ENCODE measurements at regions not wholly inside any gene's neighbourhood (a gene's known extent, or its start where the extent isn't known, plus 50 kb on each side); places are given as distances from the start of the nearest gene placed in this dataset.

- Histone ChIP-seq H3K23ac (ENCODE audit: low read depth, low read length) (no peak overlapping the region), H3K4me3 (ENCODE audit: insufficient read depth, low read depth, low read length) (no peak overlapping the region), H3K9ac (ENCODE audit: low read depth, low read length) (no peak overlapping the region), H3K4me2 (ENCODE audit: low read depth, low read length) (no peak overlapping the region), H3K4me1 (ENCODE audit: control insufficient read depth, insufficient read depth, low read length) (no peaks in the 10 kb centered on the region), H4K5ac (ENCODE audit: low read depth, low read length) (no peak overlapping the region), H3K36me3 (ENCODE audit: control insufficient read depth, insufficient read depth, low read length) (no peaks in the 10 kb centered on the region), H2AFZ (replicated peaks; ENCODE audit: low read length, poor library complexity) (no peak overlapping the region), H3K18ac (ENCODE audit: low read depth, low read length) (no peak overlapping the region), H3K79me1 (ENCODE audit: low read depth in 1 of 2, low read length in 2 of 2) (no peaks in the 10 kb centered on the region), H3K56ac (ENCODE audit: extremely low read depth, insufficient read depth, low read length) (no peak overlapping the region), H2AK5ac (ENCODE audit: low read depth, low read length) (no peak overlapping the region), H3K14ac (replicated peaks; ENCODE audit: low read depth, low read length) (no peak overlapping the region), H2BK15ac (ENCODE audit: low read depth, low read length) (no peak overlapping the region), H4K91ac (ENCODE audit: insufficient read depth, low read depth, low read length) (no peak overlapping the region), H4K8ac (ENCODE audit: low read depth in 2 of 2, low read length in 2 of 2) (no peak overlapping the region), H2BK20ac (ENCODE audit: low read depth, low read length) (no peak overlapping the region), H3K27ac (ENCODE audit: insufficient read depth, low read length) (no peak overlapping the region), H3K4ac (ENCODE audit: low read depth, low read length) (no peak overlapping the region), H4K20me1 (ENCODE audit: insufficient read depth, low read length) (no peaks in the 10 kb centered on the region), H2BK120ac (ENCODE audit: low read depth, low read length) (no peak overlapping the region), H2AK9ac (replicated peaks; ENCODE audit: low read depth, low read length, poor library complexity) (no peak overlapping the region), H3K27me3 (ENCODE audit: control insufficient read depth, insufficient read depth, low read length) (peaks cover 1% of the 10 kb centered on the region; the same call in 1 of the 2 replicates), H2BK5ac (ENCODE audit: low read depth, low read length, poor library complexity, severe bottlenecking) (no peak overlapping the region), H3K9me1 (ENCODE audit: insufficient read depth, low read length) (no peaks in the 10 kb centered on the region), H3K9me3 (ENCODE audit: control insufficient read depth, insufficient read depth, low read length) (no peaks in the 10 kb centered on the region)
- ChIA-PET POLR2A (ENCODE audit: unreplicated experiment) (no interaction called here), CTCF (interaction anchor here (0.8 kb wide), 1 partner anchor 24 kb away, joined by 3 read pairs; no protein-coding TSS in a partner anchor)
- TF ChIP-seq NFE2L2 (IDR thresholded peaks at IDR 0.05; ENCODE audit: low read depth, low read length), result no peak
- TF ChIP-seq MAZ (IDR thresholded peaks at IDR 0.05; ENCODE audit: borderline replicate concordance, low read depth, low read length), result no peak
- TF ChIP-seq MAFK (IDR thresholded peaks at IDR 0.05; ENCODE audit: low read depth, low read length), result no peak
- no peak for TF ChIP-seq POLR2A (IDR thresholded peaks at IDR 0.05; ENCODE audit: low read depth, low read length)
- no peak for TF ChIP-seq RFX5 (IDR thresholded peaks at IDR 0.05; ENCODE audit: low read depth, low read length)
- TF ChIP-seq RCOR1 (IDR thresholded peaks at IDR 0.05; ENCODE audit: insufficient replicate concordance, low read length), result no peak
- DNase-seq (no peak), ATAC-seq (ENCODE audit: low read depth) (no peak)
- 69% methylated on average over 2 of the region's 3 CpGs; no CpG with 5 or more reads in 1 of the 2 experiments for WGBS, 2 experiments (ENCODE audit: extremely low coverage in 2 of 2, insufficient read length in 1 of 2)
- dilution Hi-C loops (cut with HindIII; ENCODE audit: low sequenced_read_pairs, unreplicated experiment) (no loop called here), intact Hi-C loops (cut with micrococcal nuclease) (no loop called here), in situ Hi-C loops (cut with MboI; ENCODE audit: low sequenced_read_pairs) (no loop called here)
- BruUV-seq (replicated peaks), result no TSS peak
Observed at GRCh38 chr9:75213765-75214164, 125.5 kb downstream of the OSTF1 start.
